MM.1S (cell line): ENCODE measurements at regions not wholly inside any gene's neighbourhood (a gene's known extent, or its start where the extent isn't known, plus 50 kb on each side); places are given as distances from the start of the nearest gene placed in this dataset.
A peak's percentile ranks its signal among the peaks of the same experiment; 100 is the strongest.

Source experiments
- DNase-seq: peaks from one replicate; pipeline ENCODE4 v3.0.0-alpha.2; 2015
- H2AFZ ChIP-seq: fragments of 300-600 bp; sonication (generic); 2 replicates; pipeline ENCODE4 v1.6.0; 2016; ENCODE audit warnings: antibody characterized with exemption, low read length
- H3F3A ChIP-seq: fragments of 300-600 bp; sonication (generic); 2 replicates; pipeline ENCODE4 v1.6.1; 2016; ENCODE audit warnings: mild to moderate bottlenecking, antibody characterized with exemption, low read length, moderate library complexity, mixed read lengths; ENCODE audit not compliant: insufficient read depth
- H3K27ac ChIP-seq: fragments of 300-600 bp; sonication (generic); 2 replicates; pipeline ENCODE4 v1.5.1; 2016; ENCODE audit warnings: mild to moderate bottlenecking, low read length
- H3K27me3 ChIP-seq: fragments of 300-600 bp; sonication (generic); replicated peaks from 2 replicates; pipeline ENCODE4 v1.6.0; 2016; ENCODE audit warnings: low read length; ENCODE audit not compliant: insufficient read depth
- H3K36me3 ChIP-seq: fragments of 300-600 bp; sonication (generic); replicated peaks from 2 replicates; pipeline ENCODE4 v1.6.1; 2016; ENCODE audit warnings: mild to moderate bottlenecking, low read length, mixed read lengths; ENCODE audit not compliant: insufficient read depth
- H3K4me1 ChIP-seq: fragments of 300-600 bp; sonication (generic); 2 replicates; pipeline ENCODE4 v1.6.1; 2016; ENCODE audit warnings: low read length, mixed read lengths
- H3K4me2 ChIP-seq: fragments of 300-600 bp; sonication (generic); 2 replicates; pipeline ENCODE4 v1.6.0; 2016; ENCODE audit warnings: low read depth, low read length
- H3K4me3 ChIP-seq: fragments of 300-600 bp; sonication (generic); 2 replicates; pipeline ENCODE4 v1.5.1; 2016; ENCODE audit warnings: low read length, mixed read lengths
- H3K79me2 ChIP-seq: fragments of 300-600 bp; sonication (generic); 2 replicates; pipeline ENCODE4 v1.6.1; 2016; ENCODE audit warnings: mixed run types, low read length, mixed read lengths
- H3K9ac ChIP-seq: fragments of 300-600 bp; sonication (generic); 2 replicates; pipeline ENCODE4 v1.6.1; 2016; ENCODE audit warnings: low read length, mixed read lengths
- H3K9me2 ChIP-seq: fragments of 300-600 bp; sonication (generic); replicated peaks from 2 replicates; pipeline ENCODE4 v1.6.1; 2016; ENCODE audit warnings: mild to moderate bottlenecking, low read length, mixed read lengths; ENCODE audit not compliant: insufficient read depth
- H3K9me3 ChIP-seq: fragments of 300-600 bp; sonication (generic); replicated peaks from 2 replicates; pipeline ENCODE4 v1.6.1; 2016; ENCODE audit warnings: mild to moderate bottlenecking, low read length, mixed read lengths; ENCODE audit not compliant: insufficient read depth
- H4K20me1 ChIP-seq: fragments of 300-600 bp; sonication (generic); 2 replicates; pipeline ENCODE4 v1.6.1; 2016; ENCODE audit warnings: mild to moderate bottlenecking, low read length, moderate library complexity, mixed read lengths; ENCODE audit not compliant: insufficient read depth
- EZH2 ChIP-seq: fragments of 300-600 bp; sonication (generic); optimal IDR thresholded peaks from 2 replicates; pipeline ENCODE3; 2017; ENCODE audit warnings: low read depth, mild to moderate bottlenecking, antibody characterized with exemption, low read length, mixed read lengths
- EZH2phosphoT487 ChIP-seq: fragments of 300-600 bp; sonication (generic); IDR thresholded peaks from 2 replicates; pipeline ENCODE4 v1.6.1; 2018; ENCODE audit warnings: antibody characterized with exemption, low read length
- TF ChIP-seq, protein P1 (sequence below): fragments of 300-600 bp; sonication (generic); IDR thresholded peaks from 2 replicates; pipeline ENCODE4 v1.5.1; 2016; ENCODE audit warnings: antibody characterized with exemption, low read length, mixed read lengths

DNA sequence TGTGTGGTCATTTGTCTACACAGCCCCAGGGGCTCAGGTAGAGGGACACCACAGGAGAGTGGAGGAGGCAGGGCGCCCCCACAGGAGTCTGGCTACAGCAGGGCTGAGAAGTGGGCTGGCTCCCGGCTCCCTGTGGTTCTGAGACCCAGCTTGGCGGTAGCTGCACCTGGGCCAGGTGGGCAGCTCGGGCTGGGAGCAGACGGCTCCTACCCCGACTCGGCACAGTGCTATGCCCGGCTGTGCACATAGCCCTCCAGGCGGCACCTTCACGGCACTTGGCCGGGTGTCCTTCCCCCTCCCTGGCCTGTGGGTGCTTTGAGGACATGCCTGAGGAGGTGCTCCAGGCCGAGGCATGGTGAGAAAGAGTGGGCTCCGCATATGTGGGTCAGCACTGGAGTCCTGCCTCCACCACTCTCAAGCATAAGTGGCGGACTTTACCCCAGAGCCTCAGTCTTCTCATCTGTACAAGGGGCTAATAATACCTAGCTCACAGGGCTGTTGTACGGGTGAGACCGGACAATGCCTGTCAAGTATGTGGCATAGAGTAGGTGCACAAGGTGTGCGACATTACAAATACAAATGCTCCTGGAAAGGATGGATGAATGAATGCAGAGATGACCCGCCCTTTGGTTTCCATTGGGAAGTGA lies 50.1 kb upstream of the JPH3 start:
- peaks cover 34% of the 10 kb centered on the region for H3K27me3 ChIP-seq
- TF ChIP-seq EZH2phosphoT487 (no peak), EZH2 (no peak)
- TF ChIP-seq, protein P1, sequence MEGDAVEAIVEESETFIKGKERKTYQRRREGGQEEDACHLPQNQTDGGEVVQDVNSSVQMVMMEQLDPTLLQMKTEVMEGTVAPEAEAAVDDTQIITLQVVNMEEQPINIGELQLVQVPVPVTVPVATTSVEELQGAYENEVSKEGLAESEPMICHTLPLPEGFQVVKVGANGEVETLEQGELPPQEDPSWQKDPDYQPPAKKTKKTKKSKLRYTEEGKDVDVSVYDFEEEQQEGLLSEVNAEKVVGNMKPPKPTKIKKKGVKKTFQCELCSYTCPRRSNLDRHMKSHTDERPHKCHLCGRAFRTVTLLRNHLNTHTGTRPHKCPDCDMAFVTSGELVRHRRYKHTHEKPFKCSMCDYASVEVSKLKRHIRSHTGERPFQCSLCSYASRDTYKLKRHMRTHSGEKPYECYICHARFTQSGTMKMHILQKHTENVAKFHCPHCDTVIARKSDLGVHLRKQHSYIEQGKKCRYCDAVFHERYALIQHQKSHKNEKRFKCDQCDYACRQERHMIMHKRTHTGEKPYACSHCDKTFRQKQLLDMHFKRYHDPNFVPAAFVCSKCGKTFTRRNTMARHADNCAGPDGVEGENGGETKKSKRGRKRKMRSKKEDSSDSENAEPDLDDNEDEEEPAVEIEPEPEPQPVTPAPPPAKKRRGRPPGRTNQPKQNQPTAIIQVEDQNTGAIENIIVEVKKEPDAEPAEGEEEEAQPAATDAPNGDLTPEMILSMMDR = no peak

DNA sequence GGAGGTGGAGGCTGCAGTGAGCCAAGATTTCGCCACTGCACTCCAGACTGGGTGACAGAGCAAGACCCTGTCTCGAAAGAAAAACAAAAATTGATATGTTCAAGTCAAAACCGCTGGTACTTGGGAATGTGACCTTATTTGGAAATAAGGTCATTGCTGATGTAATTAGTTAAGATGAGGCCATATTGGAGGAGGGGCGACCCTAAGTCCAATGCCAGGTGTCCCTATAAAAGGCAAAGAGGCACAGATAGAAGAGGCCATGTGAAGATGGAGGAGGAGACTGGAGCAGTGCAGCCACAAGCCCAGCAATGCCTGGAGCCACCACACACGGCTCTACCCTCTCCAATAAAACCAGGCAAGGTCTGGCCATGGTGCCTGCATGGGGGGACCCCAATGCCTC lies 50.8 kb upstream of the JPH3 start:
- no peak overlapping the region for H3K4me2 ChIP-seq
- no peak overlapping the region for H3K27ac ChIP-seq
- no peak overlapping the region for H3K9ac ChIP-seq
- H3K79me2 ChIP-seq = no peaks in the 10 kb centered on the region
- no peaks in the 10 kb centered on the region for H4K20me1 ChIP-seq
- no peaks in the 10 kb centered on the region for H3K36me3 ChIP-seq
- no peak overlapping the region for H2AFZ ChIP-seq
- no peaks in the 10 kb centered on the region for H3K9me3 ChIP-seq
- DNase-seq = no peak
- H3K4me1 ChIP-seq = no peaks in the 10 kb centered on the region
- no peak overlapping the region for H3K4me3 ChIP-seq
- TF ChIP-seq, protein P1 = no peak
- TF ChIP-seq EZH2phosphoT487 = no peak
- no peak for TF ChIP-seq EZH2
- H3K9me2 ChIP-seq = no peaks in the 10 kb centered on the region
- H3F3A ChIP-seq = no peaks in the 10 kb centered on the region
- peaks cover 34% of the 10 kb centered on the region for H3K27me3 ChIP-seq

More for the DNA sequence above, 50.1 kb upstream of the JPH3 start:
- no peak overlapping the region for H3K27ac ChIP-seq
- H3F3A ChIP-seq = no peaks in the 10 kb centered on the region
- H3K9me2 ChIP-seq = no peaks in the 10 kb centered on the region
- H3K4me3 ChIP-seq = no peak overlapping the region
- no peaks in the 10 kb centered on the region for H4K20me1 ChIP-seq
- H3K36me3 ChIP-seq = no peaks in the 10 kb centered on the region
- H3K9ac ChIP-seq = no peak overlapping the region
- no peak for DNase-seq
- H3K79me2 ChIP-seq = no peaks in the 10 kb centered on the region
- H2AFZ ChIP-seq = no peak overlapping the region
- no peak overlapping the region for H3K4me2 ChIP-seq
- no peaks in the 10 kb centered on the region for H3K4me1 ChIP-seq
- H3K9me3 ChIP-seq = no peaks in the 10 kb centered on the region

DNA sequence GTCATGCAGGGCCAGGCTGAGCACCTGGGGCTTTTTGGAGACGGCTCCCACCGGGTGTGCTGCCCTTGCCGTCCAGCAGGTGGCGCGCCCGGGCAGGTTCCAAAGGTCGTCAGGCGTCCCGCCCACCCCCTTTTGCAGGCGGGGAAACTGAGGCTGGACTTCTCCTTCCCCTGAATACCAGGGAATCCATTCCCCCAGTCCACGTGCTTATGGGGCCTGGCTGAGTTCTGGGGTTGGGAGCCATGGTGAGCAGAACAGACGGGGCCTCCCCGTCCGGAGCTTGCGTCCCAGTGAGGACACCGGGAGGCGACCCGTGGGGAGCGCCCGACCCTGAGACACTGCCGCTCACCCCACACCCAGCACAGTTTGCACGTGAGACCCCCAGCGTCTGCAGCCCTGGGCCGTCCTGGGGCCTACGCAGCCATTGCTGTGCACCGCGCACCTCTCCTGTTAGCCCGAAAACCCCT lies 51.8 kb upstream of the JPH3 start:
- H3K9me2 ChIP-seq = no peaks in the 10 kb centered on the region
- no peak overlapping the region for H2AFZ ChIP-seq
- TF ChIP-seq, protein P1 = peak; percentile 69
- TF ChIP-seq EZH2 (no peak), EZH2phosphoT487 (no peak)
- no peaks in the 10 kb centered on the region for H3K79me2 ChIP-seq
- no peak for DNase-seq
- H3K27ac ChIP-seq = no peak overlapping the region
- no peaks in the 10 kb centered on the region for H4K20me1 ChIP-seq
- no peak overlapping the region for H3K4me3 ChIP-seq
- H3K4me1 ChIP-seq = no peaks in the 10 kb centered on the region
- no peaks in the 10 kb centered on the region for H3K9me3 ChIP-seq
- H3K9ac ChIP-seq = no peak overlapping the region
- no peak overlapping the region for H3K4me2 ChIP-seq
- H3F3A ChIP-seq = no peaks in the 10 kb centered on the region
- H3K27me3 ChIP-seq = peaks cover 38% of the 10 kb centered on the region
- no peaks in the 10 kb centered on the region for H3K36me3 ChIP-seq
